ENCODE measurements at regions not wholly inside any gene's neighbourhood (a gene's known extent, or its start where the extent isn't known, plus 50 kb on each side); places are given as distances from the start of the nearest gene placed in this dataset.

- no peak for DNase-seq
Observed at GRCh38 chr20:48325656-48326433, 502.0 kb downstream of the PREX1 start.

DNA sequence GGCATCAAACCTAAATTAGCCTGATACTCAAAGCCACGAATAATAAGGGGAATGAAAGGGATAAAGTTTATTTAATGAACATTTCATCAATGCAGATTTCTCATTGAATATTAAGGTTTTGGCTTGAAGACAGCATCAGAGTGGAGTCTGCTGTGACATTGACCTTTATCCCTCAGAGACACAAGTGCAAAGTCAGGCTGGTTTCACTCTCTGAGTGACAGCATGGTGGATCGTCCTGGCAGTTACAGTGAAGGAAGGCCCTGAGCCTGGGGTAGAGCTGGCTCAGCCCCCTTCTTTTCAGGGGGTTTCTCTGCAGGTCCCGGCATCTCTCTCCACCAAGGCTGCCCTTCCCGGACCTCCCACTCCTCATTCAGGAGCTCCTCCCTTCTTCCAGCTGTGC, 503.1 kb downstream of the PREX1 start:
- no peak for DNase-seq

GRCh38 chr20:48321271-48321670, 506.5 kb downstream of the PREX1 start:
- no peak for DNase-seq

DNA sequence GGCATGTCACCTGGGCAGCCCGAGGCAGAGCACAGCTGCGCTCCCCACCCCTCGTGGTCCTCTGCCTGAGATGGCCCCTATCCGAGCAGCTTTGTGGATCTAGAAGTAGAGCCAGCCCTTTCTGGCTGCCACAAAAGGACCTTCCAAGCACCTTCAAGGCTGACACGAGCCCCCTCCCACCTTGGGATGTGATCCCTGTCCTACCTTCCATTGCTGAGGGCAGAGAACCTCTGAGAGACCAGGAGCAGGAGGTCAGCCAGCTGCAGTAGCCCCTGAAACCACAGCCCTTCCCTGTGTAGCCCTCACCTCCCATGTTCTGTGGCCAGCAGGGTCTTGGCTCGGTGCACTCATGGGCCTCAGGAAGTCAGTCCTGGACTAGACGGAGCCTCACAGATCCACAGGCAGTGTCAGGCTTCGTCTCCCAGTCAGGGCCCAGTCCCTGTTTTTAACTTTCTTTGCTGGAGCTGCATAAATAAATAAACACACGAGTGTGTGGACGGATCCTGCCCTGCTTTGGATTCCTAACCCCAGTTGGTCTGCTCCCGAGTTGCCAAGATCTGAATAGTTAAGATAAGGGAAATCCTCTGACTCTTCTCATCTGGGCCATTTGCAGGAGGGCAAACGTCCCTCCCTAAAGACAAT, 507.7 kb downstream of the PREX1 start:
- no peak for DNase-seq

GRCh38 chr20:48317578-48317977, 510.2 kb downstream of the PREX1 start:
- DNase-seq = no peak

- DNase-seq = no peak
Observed at GRCh38 chr20:48314925-48315592, 512.7 kb downstream of the PREX1 start.

GRCh38 chr20:48313324-48313723, 514.5 kb downstream of the PREX1 start:
- DNase-seq = no peak

DNA sequence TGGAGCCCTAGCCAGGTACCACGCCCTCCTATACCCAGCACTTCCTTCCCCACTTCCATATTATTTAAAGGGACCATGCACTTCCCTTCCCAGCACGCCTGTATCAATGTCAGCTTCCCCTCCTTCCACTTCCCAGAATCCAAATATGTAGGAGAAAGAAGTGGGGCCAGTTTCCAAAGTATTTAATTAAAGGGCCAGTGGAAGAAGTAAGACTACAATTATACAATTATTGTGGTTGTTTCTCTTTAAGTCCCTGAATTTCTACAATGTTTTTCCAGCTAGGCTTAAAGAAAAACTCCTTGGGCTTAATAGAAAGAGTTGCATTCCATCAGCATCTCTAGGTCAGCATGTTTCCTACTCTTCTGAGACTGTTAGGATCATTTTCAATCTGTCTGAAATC, 515.8 kb downstream of the PREX1 start:
- no peak for DNase-seq

- no peak for DNase-seq
Observed at GRCh38 chr20:48310305-48310704, 517.5 kb downstream of the PREX1 start.

- no peak for DNase-seq
Observed at GRCh38 chr20:48309293-48309692, 518.5 kb downstream of the PREX1 start.

DNA sequence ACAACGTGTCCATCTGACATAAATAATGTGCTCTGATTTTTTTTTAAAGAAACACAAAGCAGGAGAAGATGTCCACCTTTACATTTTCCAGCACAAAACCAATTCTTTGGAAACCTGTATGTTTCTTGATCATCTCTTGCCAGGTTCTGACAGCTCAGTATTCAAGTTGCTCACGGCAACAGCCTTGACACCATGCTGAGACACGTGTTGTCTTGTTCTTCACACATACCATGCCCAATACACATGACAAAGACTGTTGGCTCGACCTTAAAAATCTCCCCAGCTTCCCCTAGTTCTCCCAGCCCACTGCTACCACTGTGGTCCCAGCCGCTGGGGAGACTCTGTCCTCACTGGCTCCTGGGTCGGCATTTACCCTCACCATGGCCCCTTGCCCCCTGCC, 518.9 kb downstream of the PREX1 start:
- DNase-seq = no peak

DNA sequence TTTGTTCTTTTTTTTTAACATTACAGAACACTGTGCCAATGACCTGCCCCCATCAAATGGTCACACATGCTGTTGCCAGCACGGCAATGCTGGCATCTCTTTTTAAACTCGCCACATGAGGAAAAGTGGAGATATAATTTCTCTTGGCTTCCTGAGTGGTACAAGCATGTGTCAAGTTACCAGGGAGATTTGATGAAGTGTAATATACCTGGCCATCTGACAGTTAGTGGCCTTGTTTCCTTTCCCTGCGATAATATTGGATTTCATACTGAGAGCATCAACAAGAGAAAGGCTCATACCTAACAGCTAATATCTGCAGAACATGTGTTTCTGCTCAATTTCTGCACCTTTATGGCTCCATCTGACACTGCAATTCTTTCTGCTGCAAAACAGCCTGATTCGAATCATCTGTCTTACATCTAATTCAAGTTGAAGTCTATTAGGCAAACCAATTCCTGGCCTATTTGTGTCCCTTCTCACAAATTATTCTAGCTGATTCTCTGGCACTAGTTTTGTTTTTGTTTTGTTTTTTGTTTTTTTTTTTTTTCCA, 519.5 kb downstream of the PREX1 start:
- DNase-seq = no peak

- no peak for DNase-seq
Observed at GRCh38 chr20:48307277-48307676, 520.5 kb downstream of the PREX1 start.

GRCh38 chr20:48302844-48303542, 517.7 kb upstream of the SULF2 start:
- DNase-seq = no peak

GRCh38 chr20:48302149-48302548, 516.9 kb upstream of the SULF2 start:
- DNase-seq = no peak

DNA sequence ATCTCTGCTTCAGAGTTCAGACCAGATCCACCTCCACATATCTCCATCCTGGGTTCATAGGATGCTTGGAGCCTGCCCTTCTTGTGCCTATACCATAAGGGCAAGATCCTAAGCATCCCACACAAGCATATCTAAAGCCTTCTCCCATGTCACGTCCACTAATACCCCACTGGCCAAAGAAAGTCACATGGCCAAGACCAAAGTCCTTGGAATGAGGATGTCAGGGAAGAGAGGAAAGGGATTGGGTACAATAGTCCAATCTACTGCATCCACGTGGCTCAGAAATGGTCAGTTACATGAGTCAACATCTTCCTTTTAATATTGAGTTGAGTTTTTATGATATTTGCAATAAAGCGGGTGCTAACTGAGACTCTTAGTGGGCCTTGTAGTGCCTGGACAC, 515.9 kb upstream of the SULF2 start:
- DNase-seq = no peak

DNA sequence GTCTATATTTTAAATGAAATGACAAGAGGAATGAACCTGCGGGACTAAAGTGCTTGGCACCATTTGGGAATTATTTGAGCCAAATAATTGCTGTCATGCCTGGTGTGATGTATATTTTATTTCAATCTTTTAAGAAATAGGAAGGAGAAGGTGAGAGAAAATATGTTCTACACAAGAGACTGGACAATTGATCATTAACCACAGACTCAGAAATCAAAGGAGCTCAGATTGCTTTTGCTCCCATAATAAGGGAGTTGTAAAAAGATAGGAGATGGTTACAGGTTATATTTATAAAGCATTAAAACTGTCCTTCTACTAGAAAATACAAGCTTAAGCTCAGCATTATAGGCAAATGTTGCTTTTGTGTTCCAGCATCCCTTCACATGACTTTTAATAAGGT, 515.2 kb upstream of the SULF2 start:
- DNase-seq = no peak

- no peak for DNase-seq
Observed at GRCh38 chr20:48298851-48299484, 513.7 kb upstream of the SULF2 start.

GRCh38 chr20:48298433-48298832, 513.2 kb upstream of the SULF2 start:
- no peak for DNase-seq

- no peak for DNase-seq
Observed at GRCh38 chr20:48295966-48296421, 510.7 kb upstream of the SULF2 start.

- no peak for DNase-seq
Observed at GRCh38 chr20:48295445-48295903, 510.2 kb upstream of the SULF2 start.

DNA sequence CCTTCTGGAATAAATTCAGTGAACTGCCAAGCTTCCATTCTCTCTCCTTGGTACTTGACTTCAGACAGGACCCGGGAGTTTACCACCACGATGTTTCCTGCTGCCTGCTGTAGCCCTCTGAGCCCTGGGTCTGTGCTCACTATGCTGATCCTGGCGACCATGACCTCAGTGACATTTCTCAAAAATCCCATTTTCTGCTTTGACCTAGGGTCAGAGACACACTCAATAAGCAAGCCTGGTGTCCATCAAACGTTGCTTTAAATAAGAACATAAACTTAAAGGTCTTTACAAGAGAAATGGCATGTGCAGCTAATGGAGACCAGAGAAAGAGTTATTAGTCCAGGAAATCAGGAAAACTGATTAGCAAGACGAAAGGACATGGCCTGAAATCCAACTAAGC, 509.7 kb upstream of the SULF2 start:
- DNase-seq = no peak
